IPS-18a (cell line): ENCODE measurements at regions not wholly inside any gene's neighbourhood (a gene's known extent, or its start where the extent isn't known, plus 50 kb on each side); places are given as distances from the start of the nearest gene placed in this dataset.

Source experiments
- H3K27ac ChIP-seq: one replicate; pipeline ENCODE4 v1.5.1; 2013; ENCODE audit warnings: low read length
- H3K27me3 ChIP-seq: one replicate; pipeline ENCODE4 v1.6.1; 2013; ENCODE audit warnings: mild to moderate bottlenecking, low read length; ENCODE audit not compliant: control insufficient read depth, insufficient read depth
- H3K36me3 ChIP-seq: one replicate; pipeline ENCODE4 v1.6.1; 2013; ENCODE audit warnings: low read depth, low read length; ENCODE audit not compliant: control insufficient read depth
- H3K4me1 ChIP-seq: one replicate; pipeline ENCODE4 v1.6.1; 2013; ENCODE audit warnings: low read depth, low read length; ENCODE audit not compliant: control insufficient read depth
- H3K4me3 ChIP-seq: one replicate; pipeline ENCODE4 v1.5.1; 2013; ENCODE audit warnings: low read length
- H3K9ac ChIP-seq: one replicate; pipeline ENCODE4 v1.6.1; 2013; ENCODE audit warnings: mild to moderate bottlenecking, low read length, moderate library complexity
- H3K9me3 ChIP-seq: one replicate; pipeline ENCODE4 v1.6.1; 2013; ENCODE audit warnings: low read depth, low read length; ENCODE audit not compliant: control insufficient read depth

DNA sequence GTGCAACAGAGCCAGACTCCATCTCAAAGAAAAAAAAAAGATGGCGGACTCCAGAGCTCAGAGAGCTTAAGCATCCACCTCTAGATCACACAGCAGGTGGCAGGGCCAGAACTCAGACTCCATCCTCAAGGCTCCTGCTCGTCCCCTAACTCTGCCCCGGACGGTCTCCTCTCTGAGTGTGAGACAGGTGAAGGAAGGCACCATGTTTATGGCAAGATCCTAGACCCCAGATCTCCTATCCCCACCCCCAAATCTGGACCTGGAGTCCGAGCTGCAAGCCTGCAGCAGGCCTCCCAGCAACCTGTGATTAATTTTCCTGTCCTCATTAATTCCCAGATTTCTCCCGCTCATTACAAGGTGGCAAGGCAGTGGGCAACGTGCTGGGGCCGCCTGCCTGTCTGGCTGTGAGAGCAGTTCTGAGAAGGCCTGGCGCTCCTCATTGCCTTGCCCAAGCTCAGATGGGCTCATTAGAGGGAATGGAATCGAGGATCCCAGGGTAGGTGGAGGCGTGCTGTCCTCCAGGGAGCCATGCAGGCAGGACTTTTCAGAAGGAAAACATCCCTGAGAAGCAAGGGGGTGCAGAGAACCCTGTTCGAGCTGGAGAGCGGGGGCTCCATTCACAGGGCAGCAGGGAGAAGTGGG lies 296.6 kb upstream of the RTL1 start:
- H3K9ac ChIP-seq: no peak overlapping the region
- H3K9me3 ChIP-seq: no peaks in the 10 kb centered on the region
- no peaks in the 10 kb centered on the region for H3K27me3 ChIP-seq
- no peaks in the 10 kb centered on the region for H3K4me1 ChIP-seq
- no peaks in the 10 kb centered on the region for H3K36me3 ChIP-seq
- H3K4me3 ChIP-seq: no peak overlapping the region
- no peak overlapping the region for H3K27ac ChIP-seq

DNA sequence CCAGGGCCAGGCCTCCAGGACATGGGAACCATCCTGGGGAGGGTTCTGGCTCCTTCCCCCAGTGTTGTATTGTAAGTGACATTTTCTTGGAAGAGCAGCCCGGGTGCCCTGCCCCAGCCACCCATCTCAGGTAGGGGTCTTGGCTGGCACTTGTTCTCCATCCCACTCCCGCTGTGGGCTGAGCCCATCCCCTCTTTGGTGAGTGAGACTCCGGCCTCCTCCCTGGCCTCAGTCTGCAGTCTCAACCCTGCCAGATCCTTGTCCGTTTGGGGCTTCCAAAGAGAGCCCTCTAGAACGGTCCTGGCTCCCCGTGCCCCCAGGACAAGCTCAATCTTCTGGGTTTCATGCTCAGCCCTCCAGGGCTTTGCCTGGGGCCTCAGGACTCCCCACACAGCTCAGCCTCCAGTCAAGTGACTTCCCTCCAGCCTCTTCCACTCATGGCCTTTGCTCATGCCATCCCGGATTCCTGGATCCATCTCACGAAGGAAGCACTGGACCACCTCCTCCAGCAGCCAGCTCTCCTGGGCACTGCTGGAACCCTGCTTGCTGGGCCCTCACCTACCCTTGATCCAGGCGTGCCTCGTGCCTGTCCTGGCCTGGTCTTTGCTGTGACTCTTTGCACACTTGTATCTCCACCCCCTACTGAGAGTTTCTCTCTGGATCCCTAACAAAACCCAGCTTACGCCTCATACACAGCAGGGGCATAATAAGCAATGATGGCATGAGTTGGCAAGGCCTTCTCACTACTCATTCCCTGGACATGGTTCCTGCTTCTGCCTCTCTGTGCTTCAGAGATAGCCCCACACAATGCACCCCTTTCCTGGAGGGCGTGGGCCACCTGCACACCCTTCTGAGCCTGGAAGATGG lies 297.4 kb upstream of the RTL1 start:
- Histone ChIP-seq H3K4me1 (no peaks in the 10 kb centered on the region), H3K27me3 (no peaks in the 10 kb centered on the region), H3K27ac (no peak overlapping the region), H3K36me3 (no peaks in the 10 kb centered on the region), H3K4me3 (no peak overlapping the region), H3K9me3 (no peaks in the 10 kb centered on the region), H3K9ac (no peak overlapping the region)

DNA sequence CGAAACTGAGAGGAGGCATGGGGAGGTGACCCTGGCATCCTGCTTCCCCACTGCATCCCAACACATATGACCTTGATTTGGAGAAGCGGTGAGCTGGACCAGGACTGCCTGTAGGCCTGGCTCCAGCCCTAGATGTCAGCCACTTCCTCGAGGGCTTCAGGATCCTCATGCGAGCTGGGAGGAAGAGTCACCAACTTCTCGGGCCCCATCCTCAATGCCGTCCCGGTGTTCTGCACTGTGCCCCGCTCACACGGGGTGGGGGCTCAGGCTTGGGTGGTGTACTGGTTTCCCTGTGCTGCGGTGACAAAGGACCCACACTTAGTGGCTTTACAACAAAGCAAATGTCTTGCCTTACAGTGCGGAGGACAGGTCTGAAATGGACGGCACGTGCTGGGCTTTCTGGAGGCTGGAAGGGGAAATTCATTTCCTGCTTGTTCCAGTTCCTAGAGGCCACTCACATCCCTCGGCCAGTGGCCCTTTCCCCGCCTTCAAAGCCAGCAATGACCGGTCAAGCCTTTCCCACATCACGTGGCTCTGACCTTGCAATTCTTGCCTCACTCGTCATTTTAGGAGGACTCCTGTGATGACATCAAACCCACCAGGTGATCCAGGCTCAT lies 298.1 kb upstream of the RTL1 start:
- Histone ChIP-seq H3K4me3 (no peak overlapping the region), H3K36me3 (no peaks in the 10 kb centered on the region), H3K9me3 (no peaks in the 10 kb centered on the region), H3K9ac (no peak overlapping the region), H3K27me3 (no peaks in the 10 kb centered on the region), H3K4me1 (no peaks in the 10 kb centered on the region), H3K27ac (no peak overlapping the region)

DNA sequence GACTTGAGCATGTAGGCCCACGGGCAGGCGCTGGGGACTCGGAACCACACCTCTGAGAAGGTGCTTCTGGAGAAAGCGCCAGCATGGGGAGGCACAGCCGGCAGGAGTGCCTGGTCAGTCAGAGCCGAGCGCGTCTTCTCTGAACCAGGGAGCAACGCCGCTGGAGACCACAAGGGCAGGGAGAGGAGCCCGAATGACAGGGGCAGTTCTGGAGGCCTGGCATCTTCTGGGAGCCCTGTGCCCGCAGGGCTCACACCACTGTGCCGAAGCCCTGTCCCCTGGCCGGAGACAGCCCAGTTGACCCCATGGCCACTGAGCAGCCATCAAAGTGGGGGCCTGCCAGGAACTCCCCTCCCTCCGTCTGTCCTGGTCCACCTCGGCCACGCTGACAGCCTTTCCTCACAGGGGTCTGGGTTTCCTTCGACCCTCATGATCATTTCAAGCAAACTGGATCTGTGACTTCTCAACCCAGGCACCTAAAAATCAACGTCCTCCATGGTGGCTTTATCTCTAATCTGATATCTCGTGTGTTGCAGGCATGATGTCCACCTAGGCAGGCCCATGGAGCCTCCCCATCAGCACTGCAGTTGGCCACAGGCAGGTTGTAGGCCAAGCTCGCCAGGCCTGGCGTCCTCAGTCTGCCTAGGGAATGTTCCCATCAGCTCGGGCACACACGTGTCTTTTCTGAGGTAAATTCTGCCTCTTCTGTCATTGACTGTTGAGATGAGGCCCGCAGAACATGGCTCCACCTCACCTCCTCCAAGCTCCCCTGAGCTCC lies 299.3 kb upstream of the RTL1 start:
- Histone ChIP-seq H3K9me3 (peaks cover 3% of the 10 kb centered on the region), H3K9ac (no peak overlapping the region), H3K4me1 (no peaks in the 10 kb centered on the region), H3K36me3 (no peaks in the 10 kb centered on the region), H3K4me3 (no peak overlapping the region), H3K27me3 (no peaks in the 10 kb centered on the region), H3K27ac (no peak overlapping the region)

DNA sequence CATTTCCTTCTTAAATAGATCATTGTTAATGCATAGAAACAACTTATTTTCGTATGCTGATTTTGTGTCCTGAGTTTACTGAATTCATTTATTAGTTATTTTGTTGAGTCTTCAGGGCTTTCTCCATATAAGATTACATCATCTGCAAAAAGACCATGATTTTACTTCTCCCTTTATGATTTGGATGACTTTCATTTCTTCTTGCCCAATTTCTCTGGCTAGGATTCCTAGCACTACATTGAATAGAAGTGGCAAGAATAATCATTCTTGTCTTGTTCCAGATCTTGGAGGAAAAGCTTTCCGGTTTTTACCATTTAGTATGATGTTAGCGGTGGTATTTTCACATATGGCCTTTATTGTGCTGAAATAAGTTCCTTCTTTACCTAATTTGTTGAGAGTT lies 303.0 kb upstream of the RTL1 start:
- Histone ChIP-seq H3K27me3 (no peaks in the 10 kb centered on the region), H3K27ac (no peak overlapping the region), H3K36me3 (no peaks in the 10 kb centered on the region), H3K4me1 (no peaks in the 10 kb centered on the region), H3K9ac (no peak overlapping the region), H3K4me3 (no peak overlapping the region), H3K9me3 (peaks cover 14% of the 10 kb centered on the region)

DNA sequence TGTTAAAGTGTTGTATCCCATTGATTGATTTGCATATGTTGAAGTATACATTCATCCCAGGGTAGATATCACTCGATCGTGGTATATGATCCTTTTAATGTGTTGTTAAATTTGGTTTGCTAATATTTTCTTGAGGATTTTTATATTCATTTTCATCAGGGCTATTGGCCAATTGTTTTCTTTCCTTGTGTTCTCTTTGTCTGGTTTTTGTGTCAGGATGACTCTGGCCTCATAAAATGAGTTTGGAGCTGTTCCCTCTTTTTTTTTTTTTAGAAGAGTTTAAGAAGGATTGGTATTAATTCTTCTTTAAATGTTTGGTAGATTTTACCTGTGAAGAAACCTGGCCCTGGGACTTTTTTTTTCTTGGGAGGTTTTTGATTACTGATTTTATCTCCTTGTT lies 303.5 kb upstream of the RTL1 start:
- no peak overlapping the region for H3K27ac ChIP-seq
- H3K36me3 ChIP-seq: no peaks in the 10 kb centered on the region
- peaks cover 14% of the 10 kb centered on the region for H3K9me3 ChIP-seq
- H3K27me3 ChIP-seq: no peaks in the 10 kb centered on the region
- H3K9ac ChIP-seq: no peak overlapping the region
- H3K4me1 ChIP-seq: no peaks in the 10 kb centered on the region
- H3K4me3 ChIP-seq: no peak overlapping the region

DNA sequence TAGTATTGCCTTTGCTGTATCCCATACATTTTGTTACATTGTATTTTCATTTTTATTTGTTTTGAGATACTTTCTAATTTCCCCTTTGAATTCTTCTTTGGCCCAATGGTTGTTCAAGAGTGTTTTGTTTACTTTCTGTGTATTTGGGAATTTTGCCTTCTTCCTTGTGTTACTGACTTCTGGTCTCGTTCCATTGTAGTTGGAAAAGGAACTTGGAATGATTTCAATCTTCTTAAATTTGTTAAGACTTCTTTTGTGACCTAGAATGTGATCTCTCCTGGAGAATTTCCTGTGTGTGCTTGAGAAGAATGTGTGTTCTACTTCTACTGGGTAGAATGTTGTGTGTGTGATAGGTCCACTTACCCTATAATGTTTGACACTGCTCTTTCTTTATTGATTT lies 304.4 kb upstream of the RTL1 start:
- Histone ChIP-seq H3K4me3 (no peak overlapping the region), H3K9ac (no peak overlapping the region), H3K27me3 (no peaks in the 10 kb centered on the region), H3K36me3 (no peaks in the 10 kb centered on the region), H3K4me1 (peaks cover 3% of the 10 kb centered on the region), H3K9me3 (peaks cover 14% of the 10 kb centered on the region), H3K27ac (no peak overlapping the region)

DNA sequence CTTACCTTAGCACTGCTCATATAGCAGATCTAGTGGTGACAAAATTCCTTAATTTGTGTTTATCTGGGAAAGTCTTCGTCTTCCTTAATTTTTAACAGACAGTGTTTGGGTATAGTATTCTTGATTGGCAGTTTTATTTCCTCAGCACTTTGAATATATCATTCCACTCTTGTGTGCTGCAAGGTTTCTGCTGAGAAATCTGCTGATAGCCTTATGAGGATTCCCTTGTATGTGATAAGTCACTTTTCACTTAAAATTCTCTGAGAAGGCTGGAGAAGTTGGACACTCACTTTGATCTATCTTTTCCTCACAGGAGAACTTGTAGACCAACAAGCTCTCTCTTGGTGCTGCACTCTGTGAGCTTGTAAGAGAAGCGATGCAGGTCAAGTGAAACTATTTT lies 306.1 kb upstream of the RTL1 start:
- Histone ChIP-seq H3K9me3 (peaks cover 14% of the 10 kb centered on the region), H3K4me3 (no peak overlapping the region), H3K27ac (no peak overlapping the region), H3K27me3 (no peaks in the 10 kb centered on the region), H3K9ac (no peak overlapping the region), H3K36me3 (no peaks in the 10 kb centered on the region), H3K4me1 (peaks cover 4% of the 10 kb centered on the region)

DNA sequence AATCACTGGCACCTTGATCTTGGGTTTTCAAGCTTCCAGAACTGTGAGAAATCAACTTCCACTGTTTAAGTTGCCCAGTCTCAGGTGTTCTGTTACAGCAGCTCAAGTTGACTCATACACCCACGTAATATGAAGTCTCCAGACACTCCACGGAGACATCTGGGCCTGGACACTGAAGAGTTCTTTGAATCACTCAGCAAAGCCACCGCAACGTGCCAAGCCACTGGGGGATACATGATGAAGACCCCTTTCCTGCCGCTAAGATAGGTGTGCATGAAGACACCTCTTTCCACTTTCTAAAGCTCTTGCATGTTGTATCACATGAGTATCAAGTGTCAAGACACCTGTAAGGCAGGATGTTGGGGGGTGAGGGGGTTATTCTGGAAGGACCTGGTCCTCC lies 311.7 kb upstream of the RTL1 start:
- Histone ChIP-seq H3K27me3 (no peaks in the 10 kb centered on the region), H3K9ac (no peak overlapping the region), H3K4me3 (no peak overlapping the region), H3K27ac (no peak overlapping the region), H3K4me1 (peaks cover 4% of the 10 kb centered on the region), H3K9me3 (peaks cover 3% of the 10 kb centered on the region), H3K36me3 (no peaks in the 10 kb centered on the region)

DNA sequence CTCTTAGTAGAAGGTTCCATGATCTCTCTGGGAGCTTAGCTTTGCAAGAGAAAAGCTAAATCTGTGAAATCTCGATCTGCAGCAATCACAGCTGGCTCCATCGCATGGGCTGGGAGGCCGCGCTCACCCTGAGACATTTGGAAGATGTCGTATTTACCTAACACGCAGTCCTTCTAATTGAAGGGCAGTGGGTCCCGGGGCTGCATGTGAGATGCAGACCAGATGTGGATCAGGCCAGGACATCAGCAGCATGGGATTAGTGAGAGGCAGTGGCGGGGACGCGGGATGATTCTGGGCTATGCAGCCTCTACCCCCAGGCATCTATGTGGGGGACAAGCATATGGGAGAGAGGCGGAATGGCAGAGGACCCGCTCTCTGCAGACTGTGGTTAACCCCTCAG lies 312.4 kb upstream of the RTL1 start:
- Histone ChIP-seq H3K4me3 (no peak overlapping the region), H3K27ac (no peak overlapping the region), H3K9ac (no peak overlapping the region), H3K36me3 (no peaks in the 10 kb centered on the region), H3K9me3 (no peaks in the 10 kb centered on the region), H3K4me1 (peaks cover 4% of the 10 kb centered on the region), H3K27me3 (no peaks in the 10 kb centered on the region)

DNA sequence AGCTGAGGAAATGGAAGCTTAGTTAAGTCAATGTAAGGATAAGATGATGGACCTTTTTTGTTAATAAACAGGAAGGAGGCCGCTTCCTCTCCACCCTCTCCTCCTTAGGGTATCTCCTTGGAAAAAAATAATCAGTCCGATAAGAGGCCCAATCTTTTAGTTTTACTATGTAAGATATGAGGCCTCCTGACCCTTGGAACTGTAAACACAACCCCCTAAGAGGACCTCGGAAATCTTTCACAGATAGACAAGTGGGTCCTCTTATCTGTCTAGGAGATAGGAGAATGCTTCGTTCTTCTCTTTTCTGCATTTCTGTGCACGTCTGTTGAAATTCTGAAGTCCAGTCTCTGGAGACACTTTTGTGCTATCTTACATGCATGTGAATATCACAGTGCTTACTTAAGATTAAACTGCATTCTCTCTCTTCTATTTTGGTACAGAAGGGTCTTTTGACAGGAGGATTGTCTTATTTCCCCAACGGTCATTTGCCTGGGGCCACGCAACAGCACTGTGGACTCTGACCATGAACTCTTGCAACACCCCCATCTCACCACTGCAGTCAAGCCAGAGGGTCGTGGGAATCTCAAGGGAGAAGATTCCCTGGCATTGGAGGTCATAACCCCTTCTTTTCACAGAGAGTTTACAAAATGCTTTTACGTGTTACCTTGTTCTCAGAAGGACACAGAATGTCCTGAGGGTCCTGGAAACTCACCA lies 313.0 kb upstream of the RTL1 start:
- H3K27ac ChIP-seq: no peak overlapping the region

More for the DNA sequence above, 313.0 kb upstream of the RTL1 start:
- Histone ChIP-seq H3K9ac (no peak overlapping the region), H3K4me1 (peaks cover 4% of the 10 kb centered on the region), H3K36me3 (no peaks in the 10 kb centered on the region), H3K9me3 (no peaks in the 10 kb centered on the region), H3K27me3 (no peaks in the 10 kb centered on the region), H3K4me3 (no peak overlapping the region)
